ENCODE measurements at regions not wholly inside any gene's neighbourhood (a gene's known extent, or its start where the extent isn't known, plus 50 kb on each side); places are given as distances from the start of the nearest gene placed in this dataset.

DNA sequence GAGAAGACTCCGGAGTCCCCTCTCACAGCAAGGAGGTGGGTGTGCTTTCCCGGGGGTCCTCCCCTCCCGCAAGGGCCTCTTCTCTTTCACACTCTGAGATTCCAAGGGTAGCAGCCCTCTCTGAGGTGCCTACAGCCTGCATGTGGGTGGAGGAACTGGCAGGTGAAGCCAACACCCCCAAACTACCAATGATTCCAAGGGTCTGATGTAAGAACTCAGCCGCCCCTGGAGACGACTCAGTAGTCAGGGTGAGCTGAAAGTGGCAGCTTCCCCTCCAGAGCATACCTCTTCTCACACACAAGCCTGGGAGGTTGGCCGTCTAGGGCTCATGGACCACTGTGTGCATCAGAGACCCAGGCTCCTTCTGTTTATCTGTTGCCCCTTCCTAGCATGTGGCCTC is 66.1 kb downstream of the TSPAN17 start:
- Histone ChIP-seq H3K4me1 (ENCODE audit: control insufficient read depth, extremely low read depth, insufficient read depth, low read length) (no peaks in the 10 kb centered on the region), H3K9ac (ENCODE audit: control insufficient read depth, extremely low read depth, insufficient read depth, low read length) (no peak overlapping the region), H2AFZ (ENCODE audit: control insufficient read depth, low read length) (no peak overlapping the region), H4K20me1 (ENCODE audit: control insufficient read depth, extremely low read depth, insufficient read depth, low read length) (no peaks in the 10 kb centered on the region), H3K4me3 (ENCODE audit: control insufficient read depth in 2 of 3, extremely low read depth in 1 of 3, insufficient read depth in 2 of 3, low read depth in 1 of 3, low read length in 3 of 3) (no peak overlapping the region), H3K36me3 (ENCODE audit: control insufficient read depth in 2 of 2, extremely low read depth in 1 of 2, insufficient read depth in 2 of 2, low read length in 2 of 2) (no peaks in the 10 kb centered on the region), H3K9me3 (ENCODE audit: control insufficient read depth, low read depth, low read length) (no peaks in the 10 kb centered on the region), H3K27me3 (ENCODE audit: control insufficient read depth, extremely low read depth, insufficient read depth, low read length) (peaks cover 14% of the 10 kb centered on the region), H3K79me2 (ENCODE audit: control insufficient read depth, insufficient read depth, low read length) (no peaks in the 10 kb centered on the region), H3K27ac (ENCODE audit: control insufficient read depth, insufficient read depth, low read length) (no peak overlapping the region), H3K4me2 (ENCODE audit: control insufficient read depth, extremely low read depth, insufficient read depth, low read depth, low read length) (no peak overlapping the region), H3K9me1 (ENCODE audit: control insufficient read depth, extremely low read depth, insufficient read depth, low read length) (no peaks in the 10 kb centered on the region)
- FAIRE-seq (no peak), DNase-seq (ENCODE audit: low read depth, low spot score) (no peak)
- dilution Hi-C loops (cut with MboI; ENCODE audit: extremely low pct_ligation_motif_present, low sequenced_read_pairs) = no loop called here
- TF ChIP-seq, protein P1, sequence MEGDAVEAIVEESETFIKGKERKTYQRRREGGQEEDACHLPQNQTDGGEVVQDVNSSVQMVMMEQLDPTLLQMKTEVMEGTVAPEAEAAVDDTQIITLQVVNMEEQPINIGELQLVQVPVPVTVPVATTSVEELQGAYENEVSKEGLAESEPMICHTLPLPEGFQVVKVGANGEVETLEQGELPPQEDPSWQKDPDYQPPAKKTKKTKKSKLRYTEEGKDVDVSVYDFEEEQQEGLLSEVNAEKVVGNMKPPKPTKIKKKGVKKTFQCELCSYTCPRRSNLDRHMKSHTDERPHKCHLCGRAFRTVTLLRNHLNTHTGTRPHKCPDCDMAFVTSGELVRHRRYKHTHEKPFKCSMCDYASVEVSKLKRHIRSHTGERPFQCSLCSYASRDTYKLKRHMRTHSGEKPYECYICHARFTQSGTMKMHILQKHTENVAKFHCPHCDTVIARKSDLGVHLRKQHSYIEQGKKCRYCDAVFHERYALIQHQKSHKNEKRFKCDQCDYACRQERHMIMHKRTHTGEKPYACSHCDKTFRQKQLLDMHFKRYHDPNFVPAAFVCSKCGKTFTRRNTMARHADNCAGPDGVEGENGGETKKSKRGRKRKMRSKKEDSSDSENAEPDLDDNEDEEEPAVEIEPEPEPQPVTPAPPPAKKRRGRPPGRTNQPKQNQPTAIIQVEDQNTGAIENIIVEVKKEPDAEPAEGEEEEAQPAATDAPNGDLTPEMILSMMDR (optimal IDR thresholded peaks at IDR 0.05 in 1 of 3, IDR thresholded peaks at IDR 0.05 in 1 of 3, conservative IDR thresholded peaks at IDR 0.05 in 1 of 3; ENCODE audit: extremely low read depth in 1 of 3, insufficient read depth in 2 of 3, low read length in 3 of 3) = no peak
- no peak for TF ChIP-seq EZH2 (IDR thresholded peaks at IDR 0.05; ENCODE audit: low read length)

DNA sequence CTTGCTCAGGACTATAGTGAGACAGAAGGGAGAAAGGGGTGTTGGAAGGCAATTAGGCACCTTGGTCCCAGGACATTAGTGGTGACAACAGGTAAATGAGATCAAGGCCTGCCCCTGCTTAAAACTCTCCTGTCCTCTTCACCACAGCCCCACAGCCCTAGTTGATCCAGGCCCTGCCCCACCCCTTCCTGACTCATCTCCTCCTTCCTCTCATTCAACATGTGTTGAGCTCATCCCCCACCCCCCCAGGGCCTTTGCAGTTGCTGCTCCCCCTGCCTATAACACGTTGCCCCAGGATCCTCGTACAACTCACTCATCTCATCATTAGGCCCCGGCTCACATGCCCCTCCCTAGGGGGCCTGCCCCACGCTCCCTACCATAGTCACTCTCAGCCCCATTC is 66.8 kb downstream of the TSPAN17 start:
- Histone ChIP-seq H3K27ac (ENCODE audit: control insufficient read depth, insufficient read depth, low read length) (no peak overlapping the region), H3K9ac (ENCODE audit: control insufficient read depth, extremely low read depth, insufficient read depth, low read length) (no peak overlapping the region), H3K4me1 (ENCODE audit: control insufficient read depth, extremely low read depth, insufficient read depth, low read length) (no peaks in the 10 kb centered on the region), H3K9me3 (ENCODE audit: control insufficient read depth, low read depth, low read length) (no peaks in the 10 kb centered on the region), H3K27me3 (ENCODE audit: control insufficient read depth, extremely low read depth, insufficient read depth, low read length) (peaks cover 15% of the 10 kb centered on the region), H4K20me1 (ENCODE audit: control insufficient read depth, extremely low read depth, insufficient read depth, low read length) (no peaks in the 10 kb centered on the region), H3K79me2 (ENCODE audit: control insufficient read depth, insufficient read depth, low read length) (no peaks in the 10 kb centered on the region), H3K9me1 (ENCODE audit: control insufficient read depth, extremely low read depth, insufficient read depth, low read length) (no peaks in the 10 kb centered on the region), H3K4me3 (ENCODE audit: control insufficient read depth in 2 of 3, extremely low read depth in 1 of 3, insufficient read depth in 2 of 3, low read depth in 1 of 3, low read length in 3 of 3) (no peak overlapping the region), H2AFZ (ENCODE audit: control insufficient read depth, low read length) (no peak overlapping the region), H3K4me2 (ENCODE audit: control insufficient read depth, extremely low read depth, insufficient read depth, low read depth, low read length) (no peak overlapping the region), H3K36me3 (ENCODE audit: control insufficient read depth in 2 of 2, extremely low read depth in 1 of 2, insufficient read depth in 2 of 2, low read length in 2 of 2) (no peaks in the 10 kb centered on the region)
- peak; percentile 17 for DNase-seq (ENCODE audit: low read depth, low spot score)
- FAIRE-seq = no peak
- TF ChIP-seq, protein P1 (optimal IDR thresholded peaks at IDR 0.05 in 1 of 3, IDR thresholded peaks at IDR 0.05 in 1 of 3, conservative IDR thresholded peaks at IDR 0.05 in 1 of 3; ENCODE audit: extremely low read depth in 1 of 3, insufficient read depth in 2 of 3, low read length in 3 of 3) = no peak
- TF ChIP-seq EZH2 (IDR thresholded peaks at IDR 0.05; ENCODE audit: low read length) = no peak
- dilution Hi-C loops (cut with MboI; ENCODE audit: extremely low pct_ligation_motif_present, low sequenced_read_pairs) = no loop called here

Measured in keratinocyte (primary cell).